GM18519 (cell line): ENCODE measurements at regions not wholly inside any gene's neighbourhood (a gene's known extent, or its start where the extent isn't known, plus 50 kb on each side); places are given as distances from the start of the nearest gene placed in this dataset.
"Not testable (repeated sequence)": the region's sequence is repeated elsewhere in the genome, so short reads cannot be mapped to it uniquely, and the experiment has no call there.

Experiments
- ATAC-seq: cut with Tn5 transposase; IDR thresholded peaks from one replicate; pipeline ENCODE4 v1.9.1; 2021; ENCODE audit warnings: mild to moderate bottlenecking, moderate library complexity; ENCODE audit not compliant: unreplicated experiment, low FRiP score

DNA sequence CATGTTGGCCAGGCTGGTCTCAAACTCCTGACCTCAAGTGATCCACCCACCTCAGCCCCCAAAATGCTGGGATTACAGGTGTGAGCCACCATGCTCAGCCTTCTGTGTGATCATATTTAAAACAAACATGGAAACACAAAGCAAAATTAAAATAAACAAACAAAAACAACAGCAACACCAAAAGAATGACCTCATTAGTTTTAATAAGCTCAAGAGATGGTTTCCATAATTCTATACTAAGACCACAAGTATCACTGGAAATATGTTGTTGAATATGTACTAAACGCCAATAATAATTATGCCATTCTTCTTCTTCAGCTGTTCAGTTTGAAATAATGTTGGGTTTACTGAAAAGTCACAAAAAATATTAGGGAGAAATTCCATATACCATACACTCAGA is 526.4 kb downstream of the LRRIQ3 start:
- no peak for ATAC-seq

DNA sequence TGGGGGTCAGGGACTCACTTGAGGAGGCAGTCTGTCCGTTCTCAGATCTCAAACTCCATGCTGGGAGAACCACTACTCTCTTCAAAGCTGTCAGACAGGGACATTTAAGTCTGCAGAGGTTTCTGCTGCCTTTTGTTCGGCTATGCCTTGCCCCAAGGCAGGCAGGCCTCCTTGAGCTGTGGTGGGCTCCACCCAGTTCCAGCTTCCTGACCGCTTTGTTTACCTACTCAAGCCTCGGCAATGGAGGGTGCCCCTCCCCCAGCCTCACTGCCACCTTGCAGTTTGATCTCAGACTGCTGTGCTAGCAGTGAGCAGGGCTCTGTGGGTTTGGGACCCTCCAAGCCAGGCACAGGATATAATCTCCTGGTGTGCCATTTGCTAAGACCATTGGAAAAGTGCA is 530.0 kb downstream of the LRRIQ3 start:
- ATAC-seq, result not testable (repeated sequence)

DNA sequence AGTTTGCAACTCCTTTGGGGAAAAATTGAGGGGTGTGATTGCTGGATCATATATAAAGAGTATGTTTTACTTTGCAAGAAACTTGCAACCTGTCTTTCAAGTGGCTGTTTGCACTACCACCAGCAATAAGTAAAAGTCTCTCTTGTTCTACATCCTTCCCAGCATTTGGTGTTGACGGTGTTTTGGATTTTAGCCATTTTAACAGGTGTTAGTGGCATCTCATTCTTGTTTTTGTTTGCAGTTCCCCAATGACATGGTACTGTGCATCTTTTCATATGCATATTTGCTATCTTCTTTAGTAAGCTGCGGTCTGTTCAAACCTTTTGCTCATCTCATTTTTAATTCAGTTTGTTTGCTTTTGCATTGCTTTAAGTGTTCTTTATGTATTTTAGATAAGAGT is 535.5 kb downstream of the LRRIQ3 start:
- ATAC-seq, result no peak

DNA sequence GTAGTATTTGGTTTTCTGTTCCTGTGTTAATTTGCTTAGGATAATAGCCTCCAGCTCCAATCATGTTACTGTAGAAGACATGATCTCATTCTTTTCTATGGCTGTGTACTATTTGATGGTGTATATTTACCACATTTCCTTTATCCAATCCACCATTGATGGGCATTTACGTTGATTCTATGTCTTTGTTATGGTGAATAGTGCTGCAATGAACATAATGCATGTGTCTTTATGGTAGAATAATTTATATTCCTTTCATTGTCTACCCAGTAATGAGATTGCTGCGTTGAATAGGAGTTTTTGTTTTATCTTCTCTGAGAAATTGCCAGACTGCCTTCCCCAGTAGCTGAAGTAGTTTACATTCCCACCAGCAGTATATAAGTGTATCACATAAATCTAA is 538.8 kb downstream of the LRRIQ3 start:
- no peak for ATAC-seq

DNA sequence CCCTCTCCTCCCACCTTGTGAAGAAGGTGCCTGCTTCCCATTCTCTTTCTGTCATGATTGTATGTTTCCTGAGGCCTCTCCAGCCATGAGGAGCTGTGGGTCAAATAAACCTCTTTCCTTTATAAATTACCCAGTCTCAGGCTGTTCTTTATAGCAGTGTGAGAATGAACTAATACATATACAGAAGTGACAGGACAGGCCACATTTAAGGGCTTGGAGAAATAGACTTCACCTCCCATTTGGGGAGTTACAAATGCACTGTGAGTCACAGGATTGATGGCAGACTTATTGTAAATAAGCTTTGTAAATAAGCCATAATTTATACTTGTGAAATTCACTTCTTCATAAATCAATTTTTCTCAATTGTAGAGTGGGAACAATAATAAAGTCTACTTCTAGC is 543.3 kb downstream of the LRRIQ3 start:
- no peak for ATAC-seq

DNA sequence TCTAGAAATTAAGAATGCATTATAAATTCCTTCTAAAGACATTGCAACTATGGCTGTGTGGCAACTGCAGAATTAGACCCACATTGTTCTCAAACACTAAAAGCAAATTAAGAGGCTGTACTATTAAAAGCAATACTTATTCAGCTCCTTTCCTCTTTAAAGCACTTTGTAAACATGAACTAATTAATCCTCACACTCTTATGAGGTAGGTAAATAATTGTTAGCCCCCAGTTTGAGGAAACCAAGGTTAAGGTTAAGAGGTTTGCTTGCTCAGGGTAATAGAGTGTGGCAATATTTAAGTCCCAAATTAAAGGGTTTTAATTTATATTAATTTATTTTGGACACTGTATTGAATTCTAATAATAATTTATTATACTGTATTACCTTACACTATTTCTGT is 553.8 kb downstream of the LRRIQ3 start:
- ATAC-seq, result no peak

DNA sequence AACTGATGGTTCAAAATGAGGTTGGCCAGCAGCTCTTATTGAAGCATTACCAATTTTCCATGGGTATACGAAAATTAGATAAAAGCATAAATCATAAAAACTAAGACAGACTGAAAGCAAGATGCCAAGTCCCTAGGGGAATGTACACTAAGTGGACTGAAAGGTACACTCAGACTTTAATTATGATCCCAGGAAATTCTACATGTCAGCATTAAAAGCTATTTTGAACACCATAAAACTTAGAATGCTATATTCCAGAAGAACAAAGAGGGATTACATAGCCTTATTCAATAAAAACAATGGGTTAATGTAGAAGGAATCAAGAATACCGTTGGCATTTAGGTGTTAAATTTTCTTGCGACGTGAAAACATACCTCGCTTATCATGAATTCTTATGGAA is 558.5 kb downstream of the LRRIQ3 start:
- ATAC-seq, result no peak

DNA sequence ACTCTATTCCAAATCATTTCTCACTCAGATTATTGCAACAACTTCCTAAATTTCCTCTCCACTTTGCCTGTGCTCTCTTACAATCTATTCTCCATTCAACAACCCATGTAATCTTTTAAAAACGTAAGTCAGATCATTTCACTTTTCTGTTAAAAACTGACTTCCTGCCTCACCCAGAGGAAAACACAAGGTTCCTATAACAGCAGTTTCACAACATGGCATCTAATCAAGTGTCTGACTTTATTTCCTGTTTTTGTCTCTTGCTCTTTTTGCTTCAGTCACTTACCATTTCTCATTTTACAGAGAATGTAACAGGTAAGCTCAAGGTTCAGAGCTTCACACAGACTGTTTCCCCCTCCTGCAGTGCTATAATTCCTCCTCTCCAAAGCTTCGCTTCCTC is 560.7 kb downstream of the LRRIQ3 start:
- ATAC-seq, result no peak

DNA sequence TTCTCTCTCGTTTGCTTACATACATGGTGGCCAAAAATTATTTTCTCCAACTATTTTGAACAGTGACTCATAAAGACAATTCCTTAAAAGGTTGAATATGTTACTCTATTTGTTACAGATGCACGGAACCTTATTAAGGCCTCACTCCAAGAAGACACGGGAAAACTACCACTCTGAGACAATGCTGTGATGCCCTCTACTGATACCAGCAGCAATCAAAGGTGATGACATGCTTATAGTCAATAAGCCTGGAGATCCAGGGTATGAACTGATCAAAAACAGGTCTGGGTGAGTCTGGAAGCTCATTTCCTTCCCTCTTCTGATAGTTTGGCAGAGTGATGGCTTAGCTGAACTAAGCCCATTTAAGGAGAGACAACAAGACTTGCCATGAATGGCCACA is 563.0 kb downstream of the LRRIQ3 start:
- ATAC-seq, result no peak

DNA sequence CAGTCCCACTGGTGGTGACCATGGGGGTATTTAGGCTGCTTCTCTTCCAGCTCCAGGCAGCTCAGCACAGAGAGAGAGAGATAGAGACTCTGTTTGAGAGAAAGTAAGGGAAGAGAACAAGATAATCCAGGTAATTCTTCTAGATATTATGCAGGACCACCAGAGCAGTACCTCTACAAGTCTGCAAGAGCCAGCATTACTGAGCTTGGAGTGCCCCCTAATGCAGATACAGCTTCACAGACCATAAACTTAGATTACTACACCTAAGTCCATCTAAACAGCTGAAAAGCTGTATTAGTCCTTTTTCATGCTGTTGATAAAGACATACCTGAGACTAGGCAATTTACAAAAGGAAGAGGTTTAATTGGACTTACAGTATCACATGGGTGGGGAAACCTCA is 570.3 kb downstream of the LRRIQ3 start:
- ATAC-seq, result no peak

DNA sequence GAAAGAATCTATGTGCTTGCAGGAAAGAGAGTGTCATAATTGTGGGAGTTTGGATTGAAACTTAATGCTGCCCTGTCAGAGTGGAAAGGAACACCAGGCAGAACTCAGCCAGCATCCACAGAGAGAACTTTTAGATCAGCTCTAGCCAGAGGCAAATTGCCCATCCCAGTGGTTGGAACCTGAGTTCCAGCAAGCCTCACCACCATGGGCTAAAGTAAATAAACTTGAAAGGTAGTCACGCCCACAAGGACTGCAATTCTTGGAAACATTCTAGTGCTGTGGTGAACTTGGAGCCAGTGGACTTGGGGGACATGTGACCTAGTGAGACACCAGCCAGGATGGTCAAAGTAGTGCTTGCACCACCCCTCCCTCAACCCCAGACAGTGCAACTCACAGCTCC is 571.6 kb downstream of the LRRIQ3 start:
- no peak for ATAC-seq

DNA sequence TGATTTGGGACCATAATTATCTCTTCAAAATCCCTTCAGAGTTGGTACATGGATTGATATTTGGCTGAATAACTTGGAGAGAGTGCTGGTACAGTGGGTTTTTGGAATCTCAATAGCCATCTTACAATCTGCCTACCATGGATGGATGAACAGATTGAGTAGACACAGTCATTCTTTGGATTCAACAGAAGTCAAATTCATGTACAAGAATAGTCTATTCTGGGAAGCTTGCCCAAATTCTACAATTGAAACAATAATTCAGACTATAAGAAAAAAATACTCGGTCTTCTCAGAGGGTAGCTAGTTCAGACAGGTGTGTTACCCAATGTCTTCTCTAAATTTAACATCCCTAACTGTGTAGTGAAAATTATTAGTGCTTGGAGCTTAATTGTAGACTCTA is 574.0 kb downstream of the LRRIQ3 start:
- ATAC-seq, result no peak

DNA sequence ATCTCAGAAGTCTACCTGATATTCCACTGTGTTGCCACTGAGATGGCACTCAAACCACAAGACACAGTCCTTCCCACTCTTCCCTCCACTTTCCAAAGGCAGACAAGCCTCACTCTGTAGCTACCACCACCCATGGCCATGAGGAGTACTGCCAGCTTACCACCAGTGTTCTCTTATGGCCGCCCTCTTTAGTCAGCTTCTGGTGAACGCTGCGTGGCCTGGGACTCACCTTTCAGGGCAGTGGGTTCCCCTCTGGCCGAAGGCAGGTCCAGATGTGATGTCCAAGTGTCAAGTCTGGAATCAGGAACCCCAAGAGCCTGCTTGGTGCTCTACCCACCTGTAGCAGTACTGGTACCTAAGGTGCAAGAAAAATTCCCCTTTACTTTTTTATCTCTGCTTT is 580.8 kb downstream of the LRRIQ3 start:
- ATAC-seq, result no peak

DNA sequence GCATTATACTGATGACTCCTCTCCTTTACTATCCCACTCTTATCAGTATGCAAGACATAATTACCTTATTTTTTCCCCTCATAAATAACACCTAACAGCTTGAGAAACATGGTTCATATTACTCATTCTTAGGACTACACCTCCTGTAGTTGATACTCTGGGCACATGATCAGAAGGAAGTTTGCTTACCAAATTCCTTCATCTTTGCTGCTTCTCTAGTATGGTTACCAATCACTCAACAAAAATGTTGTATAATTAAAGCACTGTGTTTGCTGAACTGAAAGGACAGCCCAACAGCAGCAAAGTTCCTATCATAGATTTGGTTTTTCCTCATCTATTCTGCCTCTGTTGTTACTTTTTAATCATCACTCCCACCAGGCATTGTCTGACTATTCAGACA is 586.3 kb downstream of the LRRIQ3 start:
- ATAC-seq, result no peak

DNA sequence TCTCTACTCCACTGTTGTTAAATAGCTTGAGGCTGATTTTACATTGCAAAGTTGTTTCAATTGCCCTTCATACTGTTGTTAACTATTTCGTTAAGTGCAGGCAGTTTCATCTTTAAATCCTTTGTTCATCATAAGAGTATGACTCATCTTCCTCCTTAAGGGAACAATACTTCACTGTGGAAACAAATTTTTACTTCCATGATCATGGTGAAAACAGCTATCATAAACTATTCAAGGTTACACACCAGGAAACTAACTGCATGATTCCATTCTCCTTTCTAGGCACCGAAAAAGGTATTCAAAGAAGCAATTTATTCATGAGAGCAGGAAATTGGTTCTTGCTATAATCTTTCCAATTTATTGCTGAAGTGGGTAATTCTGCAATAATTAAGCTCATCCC is 593.2 kb downstream of the LRRIQ3 start:
- no peak for ATAC-seq

DNA sequence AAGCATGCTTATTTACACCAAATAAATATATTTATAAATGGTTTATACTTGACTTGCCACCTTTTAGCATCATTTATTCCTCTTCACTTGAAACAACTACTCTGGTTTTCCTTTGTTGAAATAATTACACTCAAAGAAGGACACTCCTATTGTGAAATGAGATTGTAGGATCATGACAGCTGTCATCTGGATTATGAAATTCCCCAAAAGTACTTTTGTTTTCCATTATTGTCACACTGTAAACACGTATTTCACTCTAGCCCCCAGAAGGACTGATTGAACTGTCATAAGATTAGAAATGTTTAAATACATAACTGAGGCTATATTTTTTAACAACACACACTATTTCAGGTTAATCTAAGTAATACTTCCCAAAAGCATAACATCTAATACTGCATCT is 593.8 kb downstream of the LRRIQ3 start:
- ATAC-seq, result no peak

DNA sequence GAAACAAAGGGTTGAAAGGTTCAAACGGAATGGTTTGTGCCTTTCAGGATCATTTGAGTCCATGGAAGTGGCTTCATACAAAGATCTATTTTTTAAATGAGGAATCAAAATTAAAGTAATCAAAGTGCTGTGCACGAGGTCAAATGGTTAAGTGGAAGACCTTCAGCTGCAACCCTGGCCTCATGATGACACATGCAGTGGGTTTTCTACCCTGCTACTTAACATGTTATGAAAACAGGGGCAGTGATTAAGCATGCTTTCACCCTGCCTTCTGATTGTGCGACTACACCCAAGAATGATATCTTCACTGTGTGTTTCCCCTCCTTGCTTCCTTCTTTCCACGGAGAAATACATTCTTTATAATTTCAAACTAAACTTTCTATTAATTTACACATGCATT is 604.2 kb downstream of the LRRIQ3 start:
- no peak for ATAC-seq

DNA sequence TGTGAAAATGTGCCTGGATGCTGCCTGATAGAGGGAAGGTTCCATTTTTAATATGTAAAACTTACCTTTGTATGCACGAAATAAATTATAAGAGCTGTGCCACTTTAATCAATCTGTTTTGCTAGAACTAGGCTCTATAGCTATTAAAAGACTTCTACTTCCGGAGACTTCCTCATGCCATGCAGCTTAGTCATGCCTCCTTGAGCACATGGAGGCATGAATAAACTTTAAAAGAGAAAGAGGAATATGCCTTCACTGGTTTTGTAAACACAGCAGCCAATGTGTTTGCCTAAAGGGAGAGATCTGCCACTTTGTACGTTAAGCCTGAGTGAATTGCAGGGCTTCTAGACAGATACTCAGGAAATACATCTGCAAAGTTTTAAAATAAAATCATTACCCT is 604.6 kb downstream of the LRRIQ3 start:
- no peak for ATAC-seq

DNA sequence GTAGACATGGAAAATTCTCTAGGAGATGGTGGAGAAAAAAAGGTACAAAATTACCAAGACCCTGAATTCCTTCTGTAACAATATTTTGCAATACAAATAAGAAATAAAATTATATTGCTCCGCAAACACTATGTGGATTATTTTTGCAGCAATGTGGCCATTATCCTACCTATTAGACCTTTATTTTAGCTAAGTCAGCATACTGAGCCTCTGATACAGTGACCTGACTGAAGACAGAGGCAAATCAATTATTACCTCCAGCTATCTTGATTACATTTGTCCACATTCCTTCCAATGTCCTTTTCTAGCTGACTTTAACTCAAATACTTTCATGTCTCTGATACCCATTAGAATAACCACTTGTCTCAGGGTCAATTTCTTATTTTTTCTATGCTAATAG is 610.9 kb downstream of the LRRIQ3 start:
- no peak for ATAC-seq

DNA sequence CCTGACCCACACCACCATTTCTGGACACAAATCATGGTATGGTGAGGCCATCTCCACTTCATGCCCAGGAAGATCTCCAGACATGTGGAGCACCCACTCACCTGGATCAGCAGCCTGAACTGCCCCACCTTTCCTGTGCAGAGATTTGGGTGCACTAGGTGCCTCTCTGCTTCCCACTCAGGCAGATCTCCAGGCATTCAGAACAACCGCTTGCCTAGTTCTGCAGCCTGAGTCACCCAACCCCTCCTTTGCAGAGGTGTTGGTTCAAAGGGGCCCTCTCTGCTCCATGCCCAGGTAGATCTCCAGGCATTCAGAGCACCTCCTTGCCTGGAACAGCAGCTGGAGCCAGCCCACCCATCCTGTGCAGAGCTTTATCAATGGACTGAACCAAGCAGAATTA is 620.8 kb downstream of the LRRIQ3 start:
- ATAC-seq, result no peak

DNA sequence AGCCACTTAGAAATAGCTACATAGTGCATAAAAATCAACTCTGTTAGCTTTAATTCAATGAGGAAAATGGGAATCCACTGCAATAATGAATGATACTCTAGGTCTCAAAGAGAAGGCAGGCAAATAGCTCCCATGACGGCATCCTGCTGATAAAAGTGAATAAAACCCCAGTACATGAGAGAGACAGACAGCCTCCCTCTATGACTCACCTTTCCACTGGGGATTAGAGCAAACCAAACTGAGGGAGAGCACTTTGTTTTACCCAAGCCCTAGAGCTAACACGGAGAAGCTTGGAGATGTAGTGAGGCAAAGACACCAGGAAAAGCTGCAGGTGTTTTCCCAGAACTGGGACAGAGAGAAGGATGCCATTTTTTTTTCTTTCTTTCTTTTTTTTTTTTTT is 621.9 kb downstream of the LRRIQ3 start:
- no peak for ATAC-seq

DNA sequence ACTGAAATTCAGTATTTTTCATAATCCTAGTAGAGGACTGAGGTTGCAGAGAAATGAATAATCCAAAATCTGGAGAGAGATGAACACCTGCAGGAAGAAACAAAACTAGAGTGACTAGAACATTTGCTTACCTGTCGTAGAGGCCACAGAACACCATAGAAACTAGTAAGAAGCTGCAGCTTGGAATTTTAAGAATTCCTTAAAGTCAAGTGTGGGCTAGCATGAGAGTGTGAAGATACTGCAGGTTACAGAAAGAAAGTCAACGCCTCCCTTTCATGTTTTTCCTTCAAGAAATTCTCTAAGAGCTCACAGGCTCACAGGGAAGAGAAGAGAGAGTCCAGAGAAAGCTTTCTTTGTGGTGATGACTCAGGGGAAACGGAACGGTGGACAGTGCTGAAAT is 633.7 kb downstream of the LRRIQ3 start:
- no peak for ATAC-seq

DNA sequence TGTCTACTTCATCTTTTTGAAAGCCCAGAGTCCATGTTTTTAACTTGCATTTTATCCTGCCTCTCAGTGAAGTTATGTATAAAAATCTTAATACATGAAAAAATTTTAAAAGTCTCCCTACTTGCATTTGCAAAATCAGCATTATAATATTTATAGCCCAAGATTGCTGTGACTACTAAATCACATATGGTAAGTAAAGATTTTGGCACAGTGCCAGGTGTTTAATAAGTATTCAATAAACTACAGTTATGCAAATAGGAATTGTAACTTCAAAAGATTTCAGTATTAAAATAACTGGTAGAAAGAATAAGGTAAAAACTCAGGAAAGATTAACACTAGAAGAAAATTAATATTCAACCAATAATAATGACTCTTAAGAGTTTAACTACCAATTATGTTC is 641.7 kb downstream of the LRRIQ3 start:
- ATAC-seq, result no peak

DNA sequence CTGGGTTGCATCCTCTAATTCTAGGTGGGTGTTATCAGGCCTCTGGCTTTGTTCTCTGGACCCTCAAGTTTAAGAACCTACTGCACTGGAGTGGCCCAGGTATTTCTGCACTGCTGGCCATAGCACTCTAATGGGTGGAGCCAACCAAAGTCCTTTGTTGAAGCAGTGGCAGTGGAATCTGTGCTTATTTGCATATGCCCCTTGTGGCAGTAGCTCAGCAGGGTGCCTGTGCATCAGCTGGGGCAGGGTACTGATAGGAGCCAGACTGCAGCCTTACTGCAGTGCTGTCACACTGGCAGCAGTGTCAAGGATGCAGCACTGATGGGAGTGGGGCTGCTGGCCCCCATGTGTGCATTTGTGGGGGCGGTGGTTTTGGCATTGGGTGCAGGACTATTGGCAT is 660.6 kb downstream of the LRRIQ3 start:
- ATAC-seq, result no peak
